HFF-Myc (cell line): ENCODE measurements at regions not wholly inside any gene's neighbourhood (a gene's known extent, or its start where the extent isn't known, plus 50 kb on each side); places are given as distances from the start of the nearest gene placed in this dataset.

Experiments
- DNase-seq: peaks from one replicate; pipeline ENCODE4 v3.0.0-alpha.2; 2011; ENCODE audit warnings: low read depth; ENCODE audit errors: extremely low read depth
- H3K4me3 ChIP-seq: replicated peaks from 2 replicates; pipeline ENCODE4 v1.5.1; 2011; ENCODE audit warnings: low read depth, mild to moderate bottlenecking, control low read depth, low read length
- CTCF ChIP-seq: IDR thresholded peaks from 2 replicates; pipeline ENCODE4 v1.5.1; 2012; ENCODE audit warnings: mild to moderate bottlenecking, low read depth, low read length, control low read depth; ENCODE audit errors: missing control alignments

GRCh38 chr2:42881732-42882131, 89.3 kb upstream of the HAAO start:
- H3K4me3 ChIP-seq, result no peak overlapping the region
- TF ChIP-seq CTCF, result no peak

GRCh38 chr2:42880738-42881690, 88.6 kb upstream of the HAAO start:
- TF ChIP-seq CTCF, result no peak
- H3K4me3 ChIP-seq, result no peak overlapping the region
- DNase-seq, result no peak

More at GRCh38 chr2:42881732-42882131, 89.3 kb upstream of the HAAO start:
- DNase-seq, result no peak

- TF ChIP-seq CTCF, result no peak
- no peak for DNase-seq
- H3K4me3 ChIP-seq, result no peak overlapping the region
Observed at GRCh38 chr2:42879913-42880737, 87.7 kb upstream of the HAAO start.

- no peak for TF ChIP-seq CTCF
- no peak overlapping the region for H3K4me3 ChIP-seq
- no peak for DNase-seq
Observed at GRCh38 chr2:42879121-42879705, 86.8 kb upstream of the HAAO start.

GRCh38 chr2:42878581-42878980, 86.2 kb upstream of the HAAO start:
- no peak for DNase-seq
- TF ChIP-seq CTCF, result no peak
- H3K4me3 ChIP-seq, result no peak overlapping the region

- no peak for TF ChIP-seq CTCF
- no peak for DNase-seq
- H3K4me3 ChIP-seq, result no peak overlapping the region
Observed at GRCh38 chr2:42877936-42878335, 85.6 kb upstream of the HAAO start.
